Muscle of leg (tissue), 3 donors: ENCODE measurements at regions not wholly inside any gene's neighbourhood (a gene's known extent, or its start where the extent isn't known, plus 50 kb on each side); places are given as distances from the start of the nearest gene placed in this dataset.
A peak's percentile ranks its signal among the peaks of the same experiment; 100 is the strongest.

Experiments used
- DNase-seq: peaks from one replicate; pipeline ENCODE4 v3.0.0; 2013
- H3K27ac ChIP-seq: one replicate; pipeline ENCODE4 v1.5.1; 2013; ENCODE audit warnings: mild to moderate bottlenecking, low read length, control low read depth
- H3K27me3 ChIP-seq: one replicate; pipeline ENCODE4 v1.6.1; 2013; ENCODE audit warnings: low read length; ENCODE audit not compliant: control insufficient read depth, insufficient read depth
- H3K36me3 ChIP-seq: one replicate; pipeline ENCODE4 v1.6.1; 2013; ENCODE audit warnings: low read length; ENCODE audit not compliant: control insufficient read depth, insufficient read depth
- H3K4me1 ChIP-seq: one replicate; pipeline ENCODE4 v1.6.1; 2013; ENCODE audit warnings: low read length; ENCODE audit not compliant: control insufficient read depth, insufficient read depth
- H3K4me3 ChIP-seq: one replicate; pipeline ENCODE4 v1.5.1; 2013; ENCODE audit warnings: low read length, control low read depth
- H3K9me3 ChIP-seq: replicated peaks from 2 replicates; pipeline ENCODE4 v1.6.1; 2013; ENCODE audit warnings: low read depth, low read length; ENCODE audit not compliant: control insufficient read depth
- WGBS: methylation state at CpG from one replicate; pipeline ENCODE4 v1.1.5; 2013; ENCODE audit warnings: missing lambda C conversion rate; ENCODE audit not compliant: insufficient coverage; 5-methylcytosine and 5-hydroxymethylcytosine counted together

DNA sequence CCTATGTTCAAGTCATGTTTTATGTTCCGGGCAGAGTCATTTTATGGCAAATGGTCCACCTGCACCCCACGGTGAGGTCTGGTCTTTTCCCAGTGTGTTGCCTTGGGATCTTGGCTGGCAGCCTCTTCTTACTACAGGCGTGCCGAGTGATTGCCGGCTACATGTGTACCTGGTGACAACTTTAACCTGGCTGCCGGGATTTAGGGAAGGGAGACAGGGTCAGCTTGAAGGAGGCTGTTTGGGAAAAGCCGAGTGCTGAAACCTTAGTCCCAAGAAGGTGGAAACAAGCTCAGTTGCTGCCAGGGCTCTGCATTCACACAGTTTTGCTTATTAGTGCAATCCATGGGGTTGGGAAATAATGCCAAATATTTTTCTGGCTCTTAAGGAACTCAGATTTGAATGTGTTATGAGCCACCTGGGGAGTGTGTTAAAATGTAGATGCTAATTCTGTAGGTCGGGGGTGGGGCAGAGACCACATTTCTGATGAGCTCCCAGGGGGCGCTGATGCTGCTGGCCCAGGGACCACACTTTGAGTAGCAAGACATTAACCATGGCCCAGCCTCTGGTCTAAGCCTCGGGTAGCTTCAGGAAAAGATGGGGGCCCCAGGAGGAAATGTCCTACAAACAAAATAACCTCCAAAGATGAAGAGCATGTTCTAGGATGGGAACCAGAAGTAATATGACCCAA lies 179.6 kb downstream of the TBX5 start:
- H3K27ac ChIP-seq = no peak overlapping the region
- peak; percentile 4 for DNase-seq
- H3K4me1 ChIP-seq = no peaks in the 10 kb centered on the region
- no peaks in the 10 kb centered on the region for H3K9me3 ChIP-seq
- H3K27me3 ChIP-seq = peaks cover 15% of the 10 kb centered on the region
- H3K4me3 ChIP-seq = no peak overlapping the region
- H3K36me3 ChIP-seq = no peaks in the 10 kb centered on the region
- WGBS = 50% methylated on average over 6 of the region's 10 CpGs

DNA sequence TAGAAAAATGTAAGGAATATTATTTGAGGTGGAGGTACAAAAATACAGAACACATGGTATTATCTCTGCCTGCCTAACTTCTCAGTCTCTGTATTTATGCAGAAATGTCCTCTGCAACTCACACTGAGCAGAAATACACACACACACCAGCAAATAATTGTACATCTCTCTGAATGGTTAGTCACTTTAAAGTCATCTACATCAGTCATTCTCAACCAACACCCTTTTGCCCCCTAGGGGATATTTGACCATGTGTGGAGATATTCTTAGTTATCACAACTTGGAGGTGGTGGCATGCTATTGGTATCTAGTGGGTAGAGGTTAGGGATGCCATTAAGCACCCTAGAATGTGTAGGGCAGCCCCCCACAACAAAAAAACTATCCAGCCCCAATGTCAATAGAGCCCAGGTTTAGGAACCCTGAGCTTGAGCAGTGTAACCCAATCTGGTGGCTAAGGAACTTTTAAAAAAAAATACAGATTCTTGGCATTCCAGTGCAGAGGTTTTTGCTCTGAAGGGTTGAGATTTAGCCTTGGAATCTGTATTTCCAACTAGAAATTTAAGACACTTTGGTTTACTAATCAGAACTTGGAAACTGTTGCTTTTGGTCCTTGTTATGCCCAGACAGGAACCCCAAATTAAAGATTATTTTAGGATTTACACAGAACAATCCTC lies 183.8 kb downstream of the TBX5 start:
- Histone ChIP-seq H3K4me3 (no peak overlapping the region), H3K4me1 (no peaks in the 10 kb centered on the region), H3K9me3 (no peaks in the 10 kb centered on the region), H3K27me3 (peaks cover 24% of the 10 kb centered on the region), H3K27ac (no peak overlapping the region), H3K36me3 (no peaks in the 10 kb centered on the region)
- no peak for DNase-seq

DNA sequence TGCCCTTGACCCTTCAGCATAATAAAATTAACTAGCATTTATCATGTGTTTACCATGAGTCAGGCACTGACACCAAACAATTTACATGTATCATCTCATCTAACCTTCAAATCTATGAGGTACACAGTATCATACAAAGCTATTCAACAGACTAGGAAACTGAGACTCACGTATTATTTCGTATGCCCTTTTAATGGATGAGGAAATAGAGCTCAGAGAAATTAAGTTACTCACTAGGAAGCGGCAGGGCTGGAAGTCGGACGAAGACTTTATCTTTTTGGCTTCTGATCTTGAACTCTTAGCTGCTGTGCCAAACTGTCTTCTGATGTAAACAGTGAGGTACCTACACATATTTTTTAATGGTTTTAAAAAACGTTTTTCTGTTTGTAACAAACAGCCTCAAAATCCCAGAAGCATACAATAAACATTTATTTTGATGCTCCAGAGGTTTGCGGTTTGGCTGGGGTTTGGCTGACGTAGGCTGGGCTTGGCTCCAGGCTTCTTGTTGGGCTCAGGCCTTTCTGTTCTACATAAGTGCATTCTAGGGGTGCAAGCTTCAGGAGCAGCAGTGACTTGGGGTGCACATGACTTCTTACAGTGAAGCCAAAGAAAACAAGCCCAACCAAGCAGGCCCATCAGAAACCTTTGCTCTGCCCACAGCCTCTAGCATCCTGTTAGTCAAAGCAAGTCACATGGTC lies 184.7 kb downstream of the TBX5 start:
- Histone ChIP-seq H3K9me3 (no peaks in the 10 kb centered on the region), H3K27me3 (peaks cover 25% of the 10 kb centered on the region), H3K36me3 (no peaks in the 10 kb centered on the region), H3K4me1 (no peaks in the 10 kb centered on the region), H3K4me3 (no peak overlapping the region), H3K27ac (no peak overlapping the region)
- WGBS = 7% methylated on average over 2 of the region's 8 CpGs
- peak; percentile 52 for DNase-seq

GRCh38 chr12:114220311-114220710 lies 185.6 kb downstream of the TBX5 start:
- Histone ChIP-seq H3K36me3 (no peaks in the 10 kb centered on the region), H3K27me3 (peaks cover 26% of the 10 kb centered on the region), H3K27ac (no peak overlapping the region), H3K4me3 (no peak overlapping the region), H3K9me3 (no peaks in the 10 kb centered on the region), H3K4me1 (no peaks in the 10 kb centered on the region)
- WGBS = 87% methylated on average over 3 of the region's 3 CpGs
- no peak for DNase-seq

GRCh38 chr12:114218136-114218535 lies 187.8 kb downstream of the TBX5 start:
- WGBS = 67% methylated on average over 1 of the region's 2 CpGs
- no peak for DNase-seq
- Histone ChIP-seq H3K4me3 (no peak overlapping the region), H3K27ac (no peak overlapping the region), H3K4me1 (peaks cover 4% of the 10 kb centered on the region), H3K9me3 (no peaks in the 10 kb centered on the region), H3K27me3 (peaks cover 17% of the 10 kb centered on the region), H3K36me3 (no peaks in the 10 kb centered on the region)

DNA sequence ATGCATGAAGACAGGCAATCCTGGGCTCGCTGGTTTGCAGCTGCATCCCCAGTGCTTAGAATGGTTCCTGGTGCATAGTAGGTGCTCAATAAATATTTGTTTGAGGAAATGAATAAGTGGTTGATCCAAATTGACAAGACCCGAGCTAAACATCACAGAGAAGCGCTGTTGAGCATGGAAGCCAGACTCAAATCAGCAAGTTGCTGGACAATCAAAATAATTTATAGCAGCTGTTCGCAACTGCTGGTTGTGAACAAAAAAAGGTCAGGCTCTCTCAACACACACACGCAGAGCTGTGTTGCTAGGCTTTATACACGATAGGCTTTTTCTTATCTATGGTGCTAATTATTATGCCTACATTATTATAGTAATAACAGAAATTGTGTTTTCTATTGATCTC lies 190.2 kb downstream of the TBX5 start:
- 6% methylated on average over 2 of the region's 6 CpGs for WGBS
- no peak overlapping the region for H3K4me3 ChIP-seq
- H3K27ac ChIP-seq = no peak overlapping the region
- peaks cover 4% of the 10 kb centered on the region for H3K4me1 ChIP-seq
- no peaks in the 10 kb centered on the region for H3K9me3 ChIP-seq
- DNase-seq = peak; percentile 48
- H3K27me3 ChIP-seq = peaks cover 17% of the 10 kb centered on the region
- no peaks in the 10 kb centered on the region for H3K36me3 ChIP-seq

DNA sequence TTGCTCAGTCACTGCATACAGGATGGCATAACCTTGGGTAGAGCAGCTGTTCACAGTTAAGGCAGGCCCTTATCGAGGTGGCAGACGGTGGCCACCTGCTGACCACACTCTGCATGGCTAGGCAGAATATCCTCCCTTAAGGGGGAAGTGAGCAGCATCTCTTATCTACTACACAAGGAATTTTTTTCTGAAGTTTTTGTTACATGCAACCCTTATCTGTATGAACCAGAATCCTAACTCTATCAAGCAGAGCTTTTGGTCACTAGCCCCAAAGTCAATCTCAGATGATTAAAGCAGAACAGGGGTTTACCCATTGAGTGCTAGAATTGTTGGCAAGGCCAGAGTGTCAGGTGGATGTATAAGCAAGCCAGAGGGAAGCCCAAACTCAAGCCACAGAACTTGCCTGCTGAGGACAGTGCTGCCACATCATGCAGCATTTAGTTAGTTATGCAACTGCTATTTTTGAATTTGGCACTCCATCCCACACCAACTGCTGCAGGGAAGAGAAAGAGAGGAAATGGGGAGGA lies 192.8 kb downstream of the TBX5 start:
- H3K27ac ChIP-seq = no peak overlapping the region
- H3K9me3 ChIP-seq = no peaks in the 10 kb centered on the region
- WGBS = no CpG with 5 or more reads among the region's 2 CpGs

GRCh38 chr12:114209861-114210260 lies 196.1 kb downstream of the TBX5 start:
- H3K27me3 ChIP-seq = no peaks in the 10 kb centered on the region
- H3K27ac ChIP-seq = no peak overlapping the region
- DNase-seq = peak; percentile 25
- no peak overlapping the region for H3K4me3 ChIP-seq
- no peaks in the 10 kb centered on the region for H3K36me3 ChIP-seq
- 58% methylated on average over 2 of the region's 3 CpGs for WGBS
- H3K9me3 ChIP-seq = no peaks in the 10 kb centered on the region
- peaks cover 9% of the 10 kb centered on the region for H3K4me1 ChIP-seq

More for the DNA sequence above, 192.8 kb downstream of the TBX5 start:
- Histone ChIP-seq H3K4me1 (peaks cover 9% of the 10 kb centered on the region), H3K36me3 (no peaks in the 10 kb centered on the region), H3K4me3 (no peak overlapping the region), H3K27me3 (peaks cover 7% of the 10 kb centered on the region)
- peak; percentile 16 for DNase-seq

DNA sequence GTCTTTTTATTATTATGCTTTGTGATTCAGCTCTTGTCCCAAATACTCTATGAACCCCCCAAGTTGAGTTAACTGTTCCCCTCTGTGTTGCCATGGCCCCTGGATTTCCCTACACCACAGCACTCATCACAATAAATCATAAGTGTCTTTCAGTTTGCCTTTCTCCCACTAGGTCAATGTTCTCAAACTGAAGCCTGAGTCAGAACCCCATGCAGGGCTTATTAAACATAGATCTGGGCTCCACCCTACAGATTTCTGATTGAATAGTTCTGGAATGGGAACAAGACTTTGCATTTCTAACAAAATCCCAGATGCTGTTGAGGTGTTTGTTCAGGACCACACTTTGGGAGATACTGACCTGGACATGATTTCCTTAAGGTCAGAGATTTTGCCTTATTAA lies 199.4 kb downstream of the TBX5 start:
- Histone ChIP-seq H3K4me1 (peaks cover 5% of the 10 kb centered on the region), H3K27me3 (no peaks in the 10 kb centered on the region), H3K9me3 (no peaks in the 10 kb centered on the region), H3K36me3 (no peaks in the 10 kb centered on the region), H3K27ac (no peak overlapping the region), H3K4me3 (no peak overlapping the region)
- no peak for DNase-seq

DNA sequence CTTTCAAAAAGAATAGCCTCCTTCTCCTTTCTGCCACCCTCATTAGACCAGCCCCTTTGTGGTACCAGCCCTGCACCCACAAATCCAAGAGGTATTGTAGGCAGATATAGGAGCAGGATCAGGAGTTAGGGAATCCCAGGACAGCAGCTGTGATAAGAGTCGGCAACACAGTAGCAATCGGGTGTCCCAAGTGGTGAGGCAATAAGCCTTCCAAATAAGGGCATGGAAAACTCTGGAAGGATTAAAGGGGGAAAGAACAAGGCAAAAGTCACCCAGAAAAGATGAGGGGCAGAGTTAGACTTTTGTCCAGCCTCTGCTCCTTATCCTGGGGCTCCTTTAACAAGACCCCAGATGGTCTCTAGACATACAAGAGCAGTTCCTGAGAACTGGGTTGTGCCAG lies 204.2 kb downstream of the TBX5 start:
- Histone ChIP-seq H3K4me1 (no peaks in the 10 kb centered on the region), H3K36me3 (no peaks in the 10 kb centered on the region), H3K9me3 (no peaks in the 10 kb centered on the region), H3K27ac (no peak overlapping the region), H3K4me3 (no peak overlapping the region), H3K27me3 (no peaks in the 10 kb centered on the region)
- 67% methylated on average over 2 of the region's 2 CpGs for WGBS
- no peak for DNase-seq
